ENCODE measurements at regions not wholly inside any gene's neighbourhood (a gene's known extent, or its start where the extent isn't known, plus 50 kb on each side); places are given as distances from the start of the nearest gene placed in this dataset.
"Not testable (repeated sequence)": the region's sequence is repeated elsewhere in the genome, so short reads cannot be mapped to it uniquely, and the experiment has no call there.

- Histone ChIP-seq H3K4me2 (ENCODE audit: insufficient read depth, low read length) (no peak overlapping the region), H3K4me3 (replicated peaks in 1 of 3; ENCODE audit: insufficient read depth in 1 of 3, low read depth in 1 of 3, low read length in 3 of 3) (no peak overlapping the region), H3K36me3 (ENCODE audit: control insufficient read depth in 2 of 2, extremely low read depth in 1 of 2, insufficient read depth in 2 of 2, low read length in 2 of 2) (no peaks in the 10 kb centered on the region), H3K4me1 (ENCODE audit: control insufficient read depth, extremely low read depth, insufficient read depth, low read length) (no peaks in the 10 kb centered on the region), H4K20me1 (replicated peaks; ENCODE audit: control insufficient read depth, extremely low read depth, insufficient read depth, low read length) (no peaks in the 10 kb centered on the region), H3K27me3 (ENCODE audit: control insufficient read depth in 2 of 2, insufficient read depth in 2 of 2, low read length in 2 of 2) (no peaks in the 10 kb centered on the region), H3K9ac (replicated peaks; ENCODE audit: extremely low read depth, insufficient read depth, low read length) (no peak overlapping the region), H2AFZ (ENCODE audit: low read depth, low read length) (no peak overlapping the region), H3K79me2 (ENCODE audit: control insufficient read depth, insufficient read depth, low read length) (no peaks in the 10 kb centered on the region), H3K9me3 (replicated peaks; ENCODE audit: control insufficient read depth, insufficient read depth, low read length) (peaks cover 2% of the 10 kb centered on the region), H3K9me1 (replicated peaks; ENCODE audit: control insufficient read depth, extremely low read depth, insufficient read depth, low read length) (no peaks in the 10 kb centered on the region), H3K27ac (ENCODE audit: insufficient read depth, low read depth, low read length) (no peak overlapping the region)
- no peak for FAIRE-seq
- ChIA-PET CTCF (no interaction called here), POLR2A (no interaction called here)
- intact Hi-C loops (cut with micrococcal nuclease): no loop called here
- dilution Hi-C loops (cut with MboI; ENCODE audit: extremely low pct_ligation_motif_present, low sequenced_read_pairs): no loop called here
- DNase-seq (ENCODE audit: low read depth, low spot score): no peak
- no TSS peak for BruUV-seq (replicated peaks)
- no peak for TF ChIP-seq MAX (IDR thresholded peaks at IDR 0.05; ENCODE audit: insufficient read depth, insufficient read length)
- no peak for TF ChIP-seq EZH2 (IDR thresholded peaks at IDR 0.05; ENCODE audit: borderline replicate concordance, low read depth, low read length, severe bottlenecking)
Observed at GRCh38 chr13:112220925-112221324, 154.0 kb downstream of the SOX1 start.

GRCh38 chr13:112222971-112223370 is 153.2 kb upstream of the SPACA7 start:
- ChIA-PET POLR2A (no interaction called here), CTCF (no interaction called here)
- intact Hi-C loops (cut with micrococcal nuclease): no loop called here
- Histone ChIP-seq H4K20me1 (replicated peaks; ENCODE audit: control insufficient read depth, extremely low read depth, insufficient read depth, low read length) (no peaks in the 10 kb centered on the region), H3K9ac (replicated peaks; ENCODE audit: extremely low read depth, insufficient read depth, low read length) (no peak overlapping the region), H3K36me3 (ENCODE audit: control insufficient read depth in 2 of 2, extremely low read depth in 1 of 2, insufficient read depth in 2 of 2, low read length in 2 of 2) (no peaks in the 10 kb centered on the region), H3K4me1 (ENCODE audit: control insufficient read depth, extremely low read depth, insufficient read depth, low read length) (no peaks in the 10 kb centered on the region), H3K27me3 (ENCODE audit: control insufficient read depth in 2 of 2, insufficient read depth in 2 of 2, low read length in 2 of 2) (no peaks in the 10 kb centered on the region), H2AFZ (ENCODE audit: low read depth, low read length) (no peak overlapping the region), H3K79me2 (ENCODE audit: control insufficient read depth, insufficient read depth, low read length) (no peaks in the 10 kb centered on the region), H3K4me3 (replicated peaks in 1 of 3; ENCODE audit: insufficient read depth in 1 of 3, low read depth in 1 of 3, low read length in 3 of 3) (no peak overlapping the region), H3K9me1 (replicated peaks; ENCODE audit: control insufficient read depth, extremely low read depth, insufficient read depth, low read length) (no peaks in the 10 kb centered on the region), H3K27ac (ENCODE audit: insufficient read depth, low read depth, low read length) (no peak overlapping the region), H3K9me3 (replicated peaks; ENCODE audit: control insufficient read depth, insufficient read depth, low read length) (no peaks in the 10 kb centered on the region), H3K4me2 (ENCODE audit: insufficient read depth, low read length) (no peak overlapping the region)
- FAIRE-seq (no peak), DNase-seq (ENCODE audit: low read depth, low spot score) (no peak)
- dilution Hi-C loops (cut with MboI; ENCODE audit: extremely low pct_ligation_motif_present, low sequenced_read_pairs): no loop called here
- no TSS peak for BruUV-seq (replicated peaks)
- TF ChIP-seq JUN (IDR thresholded peaks at IDR 0.05; ENCODE audit: borderline replicate concordance, insufficient read depth, insufficient read length, low read depth) (no peak), MYC (IDR thresholded peaks at IDR 0.05; ENCODE audit: low read depth, low read length) (no peak), CTCF (IDR thresholded peaks at IDR 0.05; ENCODE audit: extremely low read depth in 1 of 2, insufficient read depth in 1 of 2, low read depth in 1 of 2, low read length in 2 of 2) (no peak), POLR2AphosphoS5 (IDR thresholded peaks at IDR 0.05; ENCODE audit: insufficient read depth, low read depth, low read length) (no peak), FOS (IDR thresholded peaks at IDR 0.05; ENCODE audit: borderline replicate concordance, insufficient read depth, low read length) (no peak), EZH2 (IDR thresholded peaks at IDR 0.05; ENCODE audit: borderline replicate concordance, low read depth, low read length, severe bottlenecking) (no peak), GATA2 (IDR thresholded peaks at IDR 0.05; ENCODE audit: insufficient read depth, insufficient read length, low read depth, low read length) (no peak), POLR2A (IDR thresholded peaks at IDR 0.05; ENCODE audit: low read depth, low read length) (no peak)

GRCh38 chr13:112223929-112224328 is 152.2 kb upstream of the SPACA7 start:
- FAIRE-seq; dilution Hi-C loops (cut with MboI; ENCODE audit: extremely low pct_ligation_motif_present, low sequenced_read_pairs); CTCF ChIA-PET: not testable (repeated sequence)

More at GRCh38 chr13:112223929-112224328, 152.2 kb upstream of the SPACA7 start:
- H3K27ac ChIP-seq (ENCODE audit: insufficient read depth, low read depth, low read length); H3K4me1 ChIP-seq (ENCODE audit: control insufficient read depth, extremely low read depth, insufficient read depth, low read length); H3K79me2 ChIP-seq (ENCODE audit: control insufficient read depth, insufficient read depth, low read length); H2AFZ ChIP-seq (ENCODE audit: low read depth, low read length); intact Hi-C loops (cut with micrococcal nuclease); H3K9me3 ChIP-seq (replicated peaks; ENCODE audit: control insufficient read depth, insufficient read depth, low read length); H3K4me3 ChIP-seq (replicated peaks in 1 of 3; ENCODE audit: insufficient read depth in 1 of 3, low read depth in 1 of 3, low read length in 3 of 3); H4K20me1 ChIP-seq (replicated peaks; ENCODE audit: control insufficient read depth, extremely low read depth, insufficient read depth, low read length); H3K9me1 ChIP-seq (replicated peaks; ENCODE audit: control insufficient read depth, extremely low read depth, insufficient read depth, low read length); H3K4me2 ChIP-seq (ENCODE audit: insufficient read depth, low read length); H3K9ac ChIP-seq (replicated peaks; ENCODE audit: extremely low read depth, insufficient read depth, low read length); DNase-seq (ENCODE audit: low read depth, low spot score); BruUV-seq (replicated peaks); H3K36me3 ChIP-seq (ENCODE audit: control insufficient read depth in 2 of 2, extremely low read depth in 1 of 2, insufficient read depth in 2 of 2, low read length in 2 of 2); POLR2A ChIA-PET; H3K27me3 ChIP-seq (ENCODE audit: control insufficient read depth in 2 of 2, insufficient read depth in 2 of 2, low read length in 2 of 2): not testable (repeated sequence)
